Karpas-422 (cell line): ENCODE measurements at regions not wholly inside any gene's neighbourhood (a gene's known extent, or its start where the extent isn't known, plus 50 kb on each side); places are given as distances from the start of the nearest gene placed in this dataset.
"Not testable (repeated sequence)": the region's sequence is repeated elsewhere in the genome, so short reads cannot be mapped to it uniquely, and the experiment has no call there.

Experiments used
- DNase-seq: peaks from one replicate; pipeline ENCODE4 v3.0.0-alpha.2; 2015
- H2AFZ ChIP-seq: fragments of 200-600 bp; sonication (generic); 2 replicates; pipeline ENCODE4 v1.6.1; 2014; ENCODE audit warnings: antibody characterized with exemption, low read length, mixed read lengths
- H3K27ac ChIP-seq: fragments of 200-600 bp; sonication (generic); 2 replicates; pipeline ENCODE4 v1.5.1; 2014; ENCODE audit warnings: mild to moderate bottlenecking, low read length, moderate library complexity
- H3K27me3 ChIP-seq: fragments of 200-600 bp; sonication (generic); 2 replicates; pipeline ENCODE4 v1.6.1; 2014; ENCODE audit warnings: low read length, mixed read lengths
- H3K36me3 ChIP-seq: fragments of 200-600 bp; sonication (generic); 2 replicates; pipeline ENCODE4 v1.6.1; 2014; ENCODE audit warnings: low read length, mixed read lengths; ENCODE audit not compliant: insufficient read depth
- H3K4me1 ChIP-seq: fragments of 200-600 bp; sonication (generic); 2 replicates; pipeline ENCODE4 v1.6.1; 2014; ENCODE audit warnings: mild to moderate bottlenecking, low read length, mixed read lengths
- H3K4me2 ChIP-seq: fragments of 200-600 bp; sonication (generic); 2 replicates; pipeline ENCODE4 v1.6.1; 2014; ENCODE audit warnings: low read length, low read depth, mild to moderate bottlenecking; ENCODE audit not compliant: poor library complexity, severe bottlenecking
- H3K4me3 ChIP-seq: fragments of 200-600 bp; sonication (generic); 2 replicates; pipeline ENCODE4 v1.5.1; 2014; ENCODE audit warnings: mild to moderate bottlenecking, antibody characterized with exemption, low read length, mixed read lengths
- H3K79me2 ChIP-seq: fragments of 200-600 bp; sonication (generic); 2 replicates; pipeline ENCODE4 v1.6.1; 2014; ENCODE audit warnings: mild to moderate bottlenecking, low read length, mixed read lengths
- H3K9ac ChIP-seq: fragments of 200-600 bp; sonication (generic); 2 replicates; pipeline ENCODE4 v1.6.0; 2014; ENCODE audit warnings: low read length
- H3K9me2 ChIP-seq: fragments of 200-600 bp; sonication (generic), shearing (Covaris generic); replicated peaks from 2 replicates; pipeline ENCODE4 v1.6.0; 2014; ENCODE audit warnings: mild to moderate bottlenecking, low read length, moderate library complexity; ENCODE audit not compliant: insufficient read depth
- H3K9me3 ChIP-seq: fragments of 300-700, 200-600 bp; sonication (generic); 2 replicates; pipeline ENCODE4 v1.6.1; 2014; ENCODE audit warnings: low read length, mixed read lengths
- H4K20me1 ChIP-seq: fragments of 200-600 bp; sonication (generic); 2 replicates; pipeline ENCODE4 v1.6.1; 2014; ENCODE audit warnings: mild to moderate bottlenecking, antibody characterized with exemption, low read length, low read depth; ENCODE audit not compliant: insufficient read depth

GRCh38 chrX:3914059-3914458, 200.6 kb upstream of the PRKX start:
- not testable (repeated sequence) for H3K36me3 ChIP-seq, H3K9ac ChIP-seq, DNase-seq, H3K9me2 ChIP-seq, H4K20me1 ChIP-seq, H3K27ac ChIP-seq, H3K4me3 ChIP-seq, H3K27me3 ChIP-seq, H3K9me3 ChIP-seq, H3K79me2 ChIP-seq, H2AFZ ChIP-seq, H3K4me2 ChIP-seq, H3K4me1 ChIP-seq

GRCh38 chrX:3911012-3911411, 197.6 kb upstream of the PRKX start:
- not testable (repeated sequence) for H3K79me2 ChIP-seq, H3K4me2 ChIP-seq, H3K4me1 ChIP-seq, H3K9me3 ChIP-seq, H3K9me2 ChIP-seq, H4K20me1 ChIP-seq, H3K9ac ChIP-seq, H3K27ac ChIP-seq, DNase-seq, H3K36me3 ChIP-seq, H2AFZ ChIP-seq, H3K27me3 ChIP-seq, H3K4me3 ChIP-seq

DNA sequence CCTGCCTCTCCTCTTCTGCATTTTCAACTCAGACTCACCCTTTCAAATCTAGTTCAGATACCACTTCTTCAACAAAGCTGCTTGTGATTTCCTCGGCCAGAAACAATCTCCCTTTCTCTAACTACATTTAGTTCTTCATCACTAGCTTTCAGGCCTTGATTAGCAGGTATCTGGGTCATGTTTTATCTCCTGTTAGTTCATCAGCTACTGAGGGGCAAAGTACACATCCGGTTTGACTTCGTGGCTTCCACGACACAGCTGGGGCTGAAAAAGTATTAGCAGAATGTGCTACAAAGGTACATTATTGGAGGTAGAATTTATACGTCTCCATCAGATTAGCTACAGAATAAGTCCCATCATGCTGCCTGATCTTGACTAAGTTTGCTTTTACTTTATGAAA, 197.2 kb upstream of the PRKX start:
- not testable (repeated sequence) for H3K79me2 ChIP-seq, H3K9me3 ChIP-seq, H3K27ac ChIP-seq, H3K9ac ChIP-seq, H3K36me3 ChIP-seq, H3K4me1 ChIP-seq, DNase-seq, H4K20me1 ChIP-seq, H2AFZ ChIP-seq, H3K4me2 ChIP-seq, H3K27me3 ChIP-seq, H3K4me3 ChIP-seq, H3K9me2 ChIP-seq

- H3K36me3 ChIP-seq, H3K4me1 ChIP-seq, H3K79me2 ChIP-seq, H3K9me2 ChIP-seq, H3K27me3 ChIP-seq, H3K9ac ChIP-seq, H2AFZ ChIP-seq, H3K4me3 ChIP-seq, H3K27ac ChIP-seq, H3K4me2 ChIP-seq, H4K20me1 ChIP-seq, H3K9me3 ChIP-seq, DNase-seq: not testable (repeated sequence)
Measured at GRCh38 chrX:3905522-3906258, 192.2 kb upstream of the PRKX start.

DNA sequence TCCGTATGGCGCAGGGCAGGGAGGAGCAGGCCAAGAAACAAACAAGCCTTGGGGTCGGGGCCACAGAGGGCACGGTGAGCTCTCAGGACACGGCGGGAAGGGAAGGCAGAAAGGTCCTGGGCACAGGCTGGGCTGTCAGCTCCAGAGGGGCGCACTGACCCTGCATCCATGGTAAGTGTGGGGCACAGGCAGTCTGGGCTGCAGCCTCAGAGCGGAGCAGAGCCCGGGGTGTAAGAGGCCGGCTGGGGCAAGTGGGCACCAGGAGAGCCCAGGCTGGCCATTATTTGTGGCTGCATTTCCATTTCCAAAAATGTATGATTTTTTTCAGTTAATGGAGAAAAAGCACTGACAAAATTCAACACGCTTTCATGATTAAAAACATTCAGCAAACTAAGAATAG, 188.8 kb upstream of the PRKX start:
- H3K9me2 ChIP-seq, H3K4me1 ChIP-seq, H3K9ac ChIP-seq, DNase-seq, H3K36me3 ChIP-seq, H3K9me3 ChIP-seq, H3K27ac ChIP-seq, H3K4me2 ChIP-seq, H3K79me2 ChIP-seq, H2AFZ ChIP-seq, H3K27me3 ChIP-seq, H3K4me3 ChIP-seq, H4K20me1 ChIP-seq: not testable (repeated sequence)

- DNase-seq, H2AFZ ChIP-seq, H3K9me3 ChIP-seq, H3K27me3 ChIP-seq, H3K27ac ChIP-seq, H3K4me1 ChIP-seq, H3K9ac ChIP-seq, H3K79me2 ChIP-seq, H3K4me3 ChIP-seq, H3K36me3 ChIP-seq, H3K4me2 ChIP-seq, H3K9me2 ChIP-seq, H4K20me1 ChIP-seq: not testable (repeated sequence)
Measured at GRCh38 chrX:3896755-3897154, 183.3 kb upstream of the PRKX start.

DNA sequence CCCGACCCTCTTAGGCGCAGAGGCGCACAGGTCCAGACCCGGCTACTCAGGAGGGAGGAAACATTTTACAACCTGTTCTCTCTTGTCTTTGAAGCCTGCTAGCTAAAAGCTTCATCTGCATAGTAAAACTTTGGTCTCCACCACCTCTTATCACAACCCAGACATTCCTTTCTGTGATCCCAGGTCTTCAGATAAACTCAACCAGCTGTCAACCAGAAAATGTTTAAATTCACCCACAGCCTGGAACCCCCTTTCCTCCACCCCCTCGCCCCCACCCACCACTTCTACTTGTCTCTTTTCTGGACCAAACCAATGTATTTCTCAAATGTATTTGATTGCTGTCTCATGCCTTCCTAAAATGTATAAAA, 169.1 kb upstream of the PRKX start:
- not testable (repeated sequence) for H3K36me3 ChIP-seq, H3K27me3 ChIP-seq, H3K9me3 ChIP-seq, H3K4me1 ChIP-seq, DNase-seq, H4K20me1 ChIP-seq, H3K79me2 ChIP-seq, H3K9me2 ChIP-seq, H3K27ac ChIP-seq, H2AFZ ChIP-seq
- peak overlapping the region; percentile 43; the same call in 1 of the 2 replicates for H3K4me3 ChIP-seq
- H3K4me2 ChIP-seq: peak overlapping the region; percentile 54
- peak overlapping the region; percentile 24; the same call in 1 of the 2 replicates for H3K9ac ChIP-seq

DNA sequence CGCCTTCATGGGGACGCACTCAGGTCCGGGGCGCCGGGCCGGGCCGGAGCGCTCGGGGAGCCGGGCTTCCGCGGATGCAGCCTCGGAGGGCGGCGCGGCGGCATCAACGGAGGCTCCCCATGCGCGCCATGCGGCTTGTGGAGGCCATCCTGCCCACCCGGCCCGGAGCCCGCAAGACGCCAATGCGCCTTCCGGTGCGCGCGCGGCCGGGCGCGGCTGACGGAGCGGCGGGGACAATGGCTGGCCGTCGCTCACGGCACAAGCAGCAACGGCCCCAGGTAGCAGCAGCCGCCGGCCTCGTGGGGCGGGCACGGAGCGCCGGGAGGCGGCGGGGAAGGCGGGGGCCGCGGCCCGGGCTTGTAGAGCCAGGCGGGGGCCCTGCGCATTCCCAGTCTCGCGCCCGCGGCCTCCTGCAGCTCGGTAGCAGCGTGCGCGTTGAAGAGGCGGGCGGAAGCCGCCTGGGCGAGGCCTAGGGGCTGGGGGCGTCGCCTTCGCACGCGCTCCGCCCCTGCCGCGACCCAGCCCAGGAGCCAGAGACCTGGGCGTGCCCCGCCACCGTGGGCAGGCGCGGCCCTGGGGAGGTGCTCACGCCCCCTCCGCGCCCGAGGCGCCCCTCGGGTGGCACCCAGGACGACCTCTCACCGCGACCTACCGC, 168.6 kb upstream of the PRKX start:
- H3K9me2 ChIP-seq, H3K36me3 ChIP-seq, H4K20me1 ChIP-seq, H3K27me3 ChIP-seq, H3K9me3 ChIP-seq, DNase-seq, H3K27ac ChIP-seq, H2AFZ ChIP-seq, H3K4me1 ChIP-seq, H3K79me2 ChIP-seq: not testable (repeated sequence)
- H3K4me3 ChIP-seq: peak overlapping the region; percentile 43; the same call in 1 of the 2 replicates
- peak overlapping the region; percentile 24; the same call in 1 of the 2 replicates for H3K9ac ChIP-seq
- peak overlapping the region; percentile 54 for H3K4me2 ChIP-seq
